ENCODE measurements at regions not wholly inside any gene's neighbourhood (a gene's known extent, or its start where the extent isn't known, plus 50 kb on each side); places are given as distances from the start of the nearest gene placed in this dataset.

DNA sequence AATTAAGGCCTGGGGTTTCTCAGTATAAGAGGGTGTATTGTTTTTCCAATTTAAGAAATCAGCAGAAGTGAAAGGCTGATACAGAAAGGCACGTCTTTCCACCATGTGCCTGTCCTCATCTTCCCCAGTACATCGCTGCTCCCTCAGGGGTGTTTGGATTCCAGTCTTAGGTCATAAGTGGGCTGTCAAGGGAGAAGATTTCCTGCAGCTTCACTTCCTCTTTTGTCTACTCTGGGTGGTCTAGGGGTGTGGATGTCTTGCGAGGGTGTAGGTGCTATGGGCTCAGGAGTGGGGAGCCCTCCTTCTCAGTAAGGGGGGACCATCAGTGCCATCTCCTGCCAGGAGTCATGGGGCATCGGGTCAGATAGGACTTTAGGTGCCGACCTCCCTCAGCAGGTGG, 999.8 kb upstream of the NCAM2 start:
- TF ChIP-seq, protein P1, sequence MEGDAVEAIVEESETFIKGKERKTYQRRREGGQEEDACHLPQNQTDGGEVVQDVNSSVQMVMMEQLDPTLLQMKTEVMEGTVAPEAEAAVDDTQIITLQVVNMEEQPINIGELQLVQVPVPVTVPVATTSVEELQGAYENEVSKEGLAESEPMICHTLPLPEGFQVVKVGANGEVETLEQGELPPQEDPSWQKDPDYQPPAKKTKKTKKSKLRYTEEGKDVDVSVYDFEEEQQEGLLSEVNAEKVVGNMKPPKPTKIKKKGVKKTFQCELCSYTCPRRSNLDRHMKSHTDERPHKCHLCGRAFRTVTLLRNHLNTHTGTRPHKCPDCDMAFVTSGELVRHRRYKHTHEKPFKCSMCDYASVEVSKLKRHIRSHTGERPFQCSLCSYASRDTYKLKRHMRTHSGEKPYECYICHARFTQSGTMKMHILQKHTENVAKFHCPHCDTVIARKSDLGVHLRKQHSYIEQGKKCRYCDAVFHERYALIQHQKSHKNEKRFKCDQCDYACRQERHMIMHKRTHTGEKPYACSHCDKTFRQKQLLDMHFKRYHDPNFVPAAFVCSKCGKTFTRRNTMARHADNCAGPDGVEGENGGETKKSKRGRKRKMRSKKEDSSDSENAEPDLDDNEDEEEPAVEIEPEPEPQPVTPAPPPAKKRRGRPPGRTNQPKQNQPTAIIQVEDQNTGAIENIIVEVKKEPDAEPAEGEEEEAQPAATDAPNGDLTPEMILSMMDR (IDR thresholded peaks at IDR 0.05) = no peak
- ATAC-seq = no peak
- intact Hi-C loops (cut with DNase I, micrococcal nuclease) = no loop called here

DNA sequence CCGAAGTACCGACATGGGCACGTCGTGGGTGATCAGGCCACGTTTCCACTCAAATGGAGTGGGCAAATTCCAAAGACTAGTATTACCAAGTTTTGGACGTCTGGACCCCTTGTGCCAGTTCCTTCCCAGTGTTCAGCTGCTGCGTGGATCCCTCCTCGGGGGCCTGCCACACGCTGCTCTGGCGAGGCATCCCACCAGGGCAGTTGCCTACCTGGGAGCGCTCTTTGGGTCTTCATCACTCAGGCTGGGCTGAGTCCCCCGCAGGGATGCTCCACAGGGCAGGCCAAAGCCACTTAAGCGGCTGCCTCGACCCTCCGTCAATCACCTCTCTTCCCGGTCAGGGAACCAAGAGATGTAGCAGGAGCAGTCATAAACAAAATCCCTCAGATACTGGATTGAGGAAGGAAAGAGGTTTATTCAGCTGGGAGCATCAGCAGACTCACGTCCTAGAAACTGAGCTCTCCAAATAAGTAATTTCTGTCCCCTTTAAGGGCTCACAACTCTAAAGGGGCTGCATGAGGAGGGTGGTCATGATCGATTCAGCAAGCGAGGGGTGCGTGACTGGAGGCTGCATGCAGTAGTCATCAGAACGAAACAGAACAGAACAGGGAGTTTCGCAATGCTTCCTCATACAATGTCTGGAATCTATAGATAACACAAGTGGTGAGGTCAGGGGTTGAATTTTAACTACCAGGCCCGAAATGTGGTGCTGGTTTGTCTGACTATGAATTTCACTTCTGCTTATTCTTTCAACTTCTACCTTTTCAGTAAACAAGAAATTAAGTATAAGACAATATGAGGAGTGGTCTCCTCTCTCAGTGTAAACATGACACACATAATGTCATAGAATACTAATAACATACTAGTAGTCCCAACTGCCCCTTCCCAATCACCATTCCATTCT, 998.6 kb upstream of the NCAM2 start:
- DNase-seq = no peak
- H3K36me3 ChIP-seq (ENCODE audit: low read depth) = no peaks in the 10 kb centered on the region
- H3K9me3 ChIP-seq = peaks cover 7% of the 10 kb centered on the region
- H3K4me3 ChIP-seq = no peak overlapping the region
- H3K4me1 ChIP-seq (ENCODE audit: low read depth) = no peaks in the 10 kb centered on the region
- TF ChIP-seq, protein P1 (IDR thresholded peaks at IDR 0.05) = no peak
- ATAC-seq = no peak
- intact Hi-C loops (cut with DNase I, micrococcal nuclease) = no loop called here

More for the DNA sequence above, 999.8 kb upstream of the NCAM2 start:
- Histone ChIP-seq H3K4me1 (ENCODE audit: low read depth) (no peaks in the 10 kb centered on the region), H3K4me3 (no peak overlapping the region), H3K36me3 (ENCODE audit: low read depth) (no peaks in the 10 kb centered on the region), H3K9me3 (peaks cover 7% of the 10 kb centered on the region)
- no peak for DNase-seq

- DNase-seq = no peak
- TF ChIP-seq, protein P1 (IDR thresholded peaks at IDR 0.05) = no peak
- no peak overlapping the region for H3K4me3 ChIP-seq
- no peaks in the 10 kb centered on the region for H3K4me1 ChIP-seq (ENCODE audit: low read depth)
- no peaks in the 10 kb centered on the region for H3K36me3 ChIP-seq (ENCODE audit: low read depth)
- H3K9me3 ChIP-seq = peaks cover 4% of the 10 kb centered on the region
- intact Hi-C loops (cut with DNase I, micrococcal nuclease) = no loop called here
- ATAC-seq = no peak
Observed at GRCh38 chr21:20004367-20004766, 993.8 kb upstream of the NCAM2 start.

DNA sequence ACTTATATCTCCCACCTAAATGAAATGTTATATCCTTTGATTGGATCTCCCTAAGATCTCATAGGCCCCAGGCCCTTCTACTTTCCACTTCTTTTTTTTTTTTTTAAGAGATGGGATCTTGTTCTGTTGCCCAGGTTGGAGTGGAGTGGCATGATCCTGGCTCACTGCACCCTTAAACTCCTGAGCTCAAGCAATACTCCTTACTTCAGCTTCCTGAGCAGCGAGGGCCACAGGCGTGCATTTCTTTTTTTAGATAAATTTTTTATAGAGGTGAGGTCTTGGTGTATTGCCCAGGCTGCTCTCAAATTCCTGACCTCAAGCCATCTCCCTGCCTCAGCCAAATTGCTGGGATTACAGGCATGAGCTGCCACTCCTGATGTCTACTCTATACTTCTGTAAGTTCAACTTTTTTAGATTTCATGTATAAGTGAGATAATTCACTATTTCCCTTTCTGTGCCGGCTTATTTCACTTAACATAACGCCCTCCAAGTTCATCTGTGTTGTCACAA, 987.5 kb upstream of the NCAM2 start:
- TF ChIP-seq, protein P1 (IDR thresholded peaks at IDR 0.05) = no peak
- DNase-seq = no peak
- Histone ChIP-seq H3K9me3 (no peaks in the 10 kb centered on the region), H3K4me1 (ENCODE audit: low read depth) (no peaks in the 10 kb centered on the region), H3K36me3 (ENCODE audit: low read depth) (no peaks in the 10 kb centered on the region), H3K4me3 (no peak overlapping the region)
- no peak for ATAC-seq
- intact Hi-C loops (cut with DNase I, micrococcal nuclease) = no loop called here

- intact Hi-C loops (cut with DNase I, micrococcal nuclease) = no loop called here
- ATAC-seq = no peak
Observed at GRCh38 chr21:20013851-20014250, 984.4 kb upstream of the NCAM2 start.

More at GRCh38 chr21:20013851-20014250, 984.4 kb upstream of the NCAM2 start:
- Histone ChIP-seq H3K36me3 (ENCODE audit: low read depth) (no peaks in the 10 kb centered on the region), H3K4me3 (no peak overlapping the region), H3K9me3 (no peaks in the 10 kb centered on the region), H3K4me1 (ENCODE audit: low read depth) (no peaks in the 10 kb centered on the region)
- no peak for DNase-seq
- TF ChIP-seq, protein P1 (IDR thresholded peaks at IDR 0.05) = no peak
